NB4 (cell line): ENCODE measurements at regions not wholly inside any gene's neighbourhood (a gene's known extent, or its start where the extent isn't known, plus 50 kb on each side); places are given as distances from the start of the nearest gene placed in this dataset.
A peak's percentile ranks its signal among the peaks of the same experiment; 100 is the strongest.

ENCODE experiments used
- DNase-seq: peaks from one replicate; pipeline ENCODE4 v3.0.0; 2010; ENCODE audit warnings: low read depth
- H3K4me3 ChIP-seq: one replicate; pipeline ENCODE4 v1.5.1; 2011; ENCODE audit warnings: mild to moderate bottlenecking, low read depth, low read length, moderate library complexity
- MYC ChIP-seq: IDR thresholded peaks from 2 replicates; pipeline ENCODE4 v1.6.1; 2011; ENCODE audit warnings: low read depth, low read length
- POLR2A ChIP-seq: IDR thresholded peaks from 2 replicates; pipeline ENCODE4 v1.6.1; 2011; ENCODE audit warnings: mild to moderate bottlenecking; ENCODE audit not compliant: insufficient read length; ENCODE audit errors: extremely low read depth
- TF ChIP-seq, protein P1 (sequence below): IDR thresholded peaks from one replicate; pipeline ENCODE4 v1.5.1; 2012; ENCODE audit warnings: low read depth, low read length
- TF ChIP-seq, protein P2 (sequence below): IDR thresholded peaks from 2 replicates; pipeline ENCODE4 v1.6.1; 2011; ENCODE audit warnings: low read depth, low read length

DNA sequence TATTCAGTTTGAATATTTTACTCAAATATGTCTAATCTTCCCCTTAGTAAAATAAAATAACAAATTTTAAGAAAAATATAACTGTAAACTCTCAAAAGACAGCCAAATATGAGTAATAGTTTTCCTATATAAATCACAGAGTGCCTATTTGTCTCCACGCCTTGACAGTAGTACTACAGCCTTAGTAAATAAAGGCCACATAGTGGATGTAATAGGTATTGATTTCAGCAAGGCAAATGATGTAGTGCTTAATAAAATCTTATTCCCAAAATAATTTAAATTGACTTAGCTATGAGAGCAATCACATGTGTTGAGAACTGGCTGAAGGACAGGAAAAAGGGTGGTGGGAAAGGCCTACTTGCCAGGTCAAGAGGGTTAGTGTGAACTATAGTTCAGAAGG lies 747.2 kb downstream of the OLFM4 start:
- TF ChIP-seq, protein P1, sequence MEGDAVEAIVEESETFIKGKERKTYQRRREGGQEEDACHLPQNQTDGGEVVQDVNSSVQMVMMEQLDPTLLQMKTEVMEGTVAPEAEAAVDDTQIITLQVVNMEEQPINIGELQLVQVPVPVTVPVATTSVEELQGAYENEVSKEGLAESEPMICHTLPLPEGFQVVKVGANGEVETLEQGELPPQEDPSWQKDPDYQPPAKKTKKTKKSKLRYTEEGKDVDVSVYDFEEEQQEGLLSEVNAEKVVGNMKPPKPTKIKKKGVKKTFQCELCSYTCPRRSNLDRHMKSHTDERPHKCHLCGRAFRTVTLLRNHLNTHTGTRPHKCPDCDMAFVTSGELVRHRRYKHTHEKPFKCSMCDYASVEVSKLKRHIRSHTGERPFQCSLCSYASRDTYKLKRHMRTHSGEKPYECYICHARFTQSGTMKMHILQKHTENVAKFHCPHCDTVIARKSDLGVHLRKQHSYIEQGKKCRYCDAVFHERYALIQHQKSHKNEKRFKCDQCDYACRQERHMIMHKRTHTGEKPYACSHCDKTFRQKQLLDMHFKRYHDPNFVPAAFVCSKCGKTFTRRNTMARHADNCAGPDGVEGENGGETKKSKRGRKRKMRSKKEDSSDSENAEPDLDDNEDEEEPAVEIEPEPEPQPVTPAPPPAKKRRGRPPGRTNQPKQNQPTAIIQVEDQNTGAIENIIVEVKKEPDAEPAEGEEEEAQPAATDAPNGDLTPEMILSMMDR: no peak
- TF ChIP-seq, protein P2, sequence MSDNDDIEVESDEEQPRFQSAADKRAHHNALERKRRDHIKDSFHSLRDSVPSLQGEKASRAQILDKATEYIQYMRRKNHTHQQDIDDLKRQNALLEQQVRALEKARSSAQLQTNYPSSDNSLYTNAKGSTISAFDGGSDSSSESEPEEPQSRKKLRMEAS: no peak
- no peak for TF ChIP-seq MYC
- TF ChIP-seq POLR2A: no peak
- DNase-seq: no peak
- no peak overlapping the region for H3K4me3 ChIP-seq

DNA sequence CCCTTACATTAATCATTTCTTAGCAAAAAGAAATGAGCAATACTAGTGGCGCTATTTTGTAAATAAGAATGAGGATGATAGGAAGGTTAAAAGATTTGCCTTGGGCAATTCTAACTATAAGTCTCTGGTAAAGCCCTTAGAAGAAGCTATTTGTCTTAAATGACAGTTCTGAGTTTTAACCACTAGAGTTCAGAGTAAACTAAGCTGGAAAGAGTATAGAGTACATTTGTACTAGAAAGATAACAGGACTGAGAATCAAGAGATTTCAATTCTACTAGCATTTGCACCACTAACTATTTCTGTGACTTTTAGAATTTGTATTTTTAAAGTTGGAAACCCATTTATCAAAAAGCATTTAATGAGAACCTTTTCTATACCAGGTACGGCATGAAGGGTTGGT lies 750.3 kb downstream of the OLFM4 start:
- DNase-seq: no peak
- TF ChIP-seq, protein P2: no peak
- TF ChIP-seq POLR2A (no peak), MYC (no peak)
- TF ChIP-seq, protein P1: no peak

DNA sequence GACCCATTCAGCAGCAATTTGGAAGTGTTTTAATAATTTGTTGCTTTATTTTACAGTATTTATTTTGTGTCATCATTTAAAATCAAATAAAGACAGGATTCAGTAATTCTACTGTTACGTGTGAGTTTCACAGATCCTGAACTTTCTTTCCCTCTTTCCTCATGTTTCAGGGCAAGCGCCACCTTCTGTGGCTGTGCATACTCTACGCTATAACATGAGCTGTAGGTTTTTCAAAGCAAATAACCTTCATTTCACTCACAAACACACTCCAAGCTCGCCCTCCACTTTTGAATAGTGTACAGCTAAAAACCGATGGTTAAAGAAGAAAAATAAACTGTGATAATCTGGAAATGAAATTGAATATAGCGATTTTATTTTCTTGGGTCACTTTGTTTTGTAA lies 753.3 kb downstream of the OLFM4 start:
- DNase-seq: peak; percentile 7
- TF ChIP-seq POLR2A (no peak), MYC (no peak)
- TF ChIP-seq, protein P1: no peak
- TF ChIP-seq, protein P2: no peak
- no peak overlapping the region for H3K4me3 ChIP-seq

More for the DNA sequence above, 750.3 kb downstream of the OLFM4 start:
- no peak overlapping the region for H3K4me3 ChIP-seq

DNA sequence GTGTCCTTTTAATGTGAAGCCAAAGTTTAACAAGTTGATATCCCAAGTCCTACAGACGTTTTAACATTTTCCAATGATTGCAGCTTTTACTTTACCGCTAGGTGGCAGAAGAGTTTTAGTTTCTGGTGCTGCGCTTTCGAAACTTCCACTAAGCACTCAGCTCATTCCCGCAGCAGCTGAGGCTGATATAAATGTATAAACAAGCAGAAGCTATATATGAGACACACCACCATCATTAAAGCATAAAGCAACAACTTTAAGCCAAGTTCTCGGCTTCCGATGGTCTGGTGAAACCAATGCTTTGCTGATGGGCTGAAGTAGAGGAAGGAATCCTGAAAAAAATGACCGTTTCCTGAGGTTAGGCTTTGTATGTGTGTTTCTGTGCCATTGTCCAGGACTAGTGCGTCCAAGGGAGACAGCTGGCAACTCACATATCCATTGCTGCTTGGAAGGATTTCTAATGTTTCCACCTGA lies 753.9 kb downstream of the OLFM4 start:
- peak; percentile 69 for DNase-seq
- TF ChIP-seq MYC (no peak), POLR2A (no peak)
- TF ChIP-seq, protein P1: peak; percentile 70
- TF ChIP-seq, protein P2: no peak
- no peak overlapping the region for H3K4me3 ChIP-seq

DNA sequence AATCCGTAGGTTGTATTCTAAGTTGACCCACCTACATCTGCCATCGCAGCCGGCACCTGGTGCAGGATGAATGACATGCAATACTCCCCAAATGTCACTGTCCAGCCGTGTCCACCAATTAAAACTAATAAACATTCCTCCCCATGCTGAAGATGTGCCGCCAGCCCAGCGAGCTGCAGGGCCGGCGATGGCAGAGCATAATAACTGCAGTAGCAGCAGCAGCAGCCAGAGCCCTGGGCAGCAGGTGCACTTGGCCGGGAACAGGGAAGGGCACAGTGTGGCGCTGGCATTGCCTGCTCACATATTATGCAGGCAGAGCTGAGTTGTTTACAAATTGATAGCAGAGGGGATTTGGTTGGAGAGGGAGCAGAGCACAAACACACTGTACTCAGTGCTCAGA lies 754.9 kb downstream of the OLFM4 start:
- no peak for DNase-seq
- H3K4me3 ChIP-seq: no peak overlapping the region
- TF ChIP-seq POLR2A: no peak
- TF ChIP-seq, protein P2: no peak
- TF ChIP-seq MYC: no peak
- TF ChIP-seq, protein P1: no peak
